ENCODE measurements at regions not wholly inside any gene's neighbourhood (a gene's known extent, or its start where the extent isn't known, plus 50 kb on each side); places are given as distances from the start of the nearest gene placed in this dataset.

DNA sequence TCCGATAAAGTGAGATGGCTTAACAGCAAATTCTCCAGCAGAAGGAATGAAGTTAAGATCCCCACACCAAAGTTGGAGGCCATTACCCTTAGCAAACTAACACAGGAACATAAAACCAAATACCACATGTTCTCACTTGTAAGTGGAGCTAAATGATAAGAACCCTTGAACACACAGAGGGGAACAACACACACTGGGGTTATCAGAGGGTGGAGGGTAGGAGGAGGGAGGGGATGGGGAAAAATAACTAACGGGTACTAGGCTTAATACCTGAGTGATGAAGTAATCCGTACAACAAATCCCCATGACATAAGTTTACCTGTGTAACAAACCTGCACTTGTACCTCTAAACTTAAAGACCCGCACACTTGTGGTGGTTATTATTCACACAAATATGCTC is 240.4 kb upstream of the NAV3 start:
- BruUV-seq (replicated peaks) = no TSS peak
- TF ChIP-seq, protein P1, sequence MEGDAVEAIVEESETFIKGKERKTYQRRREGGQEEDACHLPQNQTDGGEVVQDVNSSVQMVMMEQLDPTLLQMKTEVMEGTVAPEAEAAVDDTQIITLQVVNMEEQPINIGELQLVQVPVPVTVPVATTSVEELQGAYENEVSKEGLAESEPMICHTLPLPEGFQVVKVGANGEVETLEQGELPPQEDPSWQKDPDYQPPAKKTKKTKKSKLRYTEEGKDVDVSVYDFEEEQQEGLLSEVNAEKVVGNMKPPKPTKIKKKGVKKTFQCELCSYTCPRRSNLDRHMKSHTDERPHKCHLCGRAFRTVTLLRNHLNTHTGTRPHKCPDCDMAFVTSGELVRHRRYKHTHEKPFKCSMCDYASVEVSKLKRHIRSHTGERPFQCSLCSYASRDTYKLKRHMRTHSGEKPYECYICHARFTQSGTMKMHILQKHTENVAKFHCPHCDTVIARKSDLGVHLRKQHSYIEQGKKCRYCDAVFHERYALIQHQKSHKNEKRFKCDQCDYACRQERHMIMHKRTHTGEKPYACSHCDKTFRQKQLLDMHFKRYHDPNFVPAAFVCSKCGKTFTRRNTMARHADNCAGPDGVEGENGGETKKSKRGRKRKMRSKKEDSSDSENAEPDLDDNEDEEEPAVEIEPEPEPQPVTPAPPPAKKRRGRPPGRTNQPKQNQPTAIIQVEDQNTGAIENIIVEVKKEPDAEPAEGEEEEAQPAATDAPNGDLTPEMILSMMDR (IDR thresholded peaks at IDR 0.05; ENCODE audit: unreplicated experiment) = no peak
- no peaks in the 10 kb centered on the region for H3K4me1 Mint-ChIP-seq (ENCODE audit: low read depth, unreplicated experiment)
- no peak overlapping the region for H3K4me3 Mint-ChIP-seq (ENCODE audit: low read depth, unreplicated experiment)
- H3K9me3 Mint-ChIP-seq (ENCODE audit: low read depth, unreplicated experiment) = peaks cover 3% of the 10 kb centered on the region
- no peak for DNase-seq
- no peaks in the 10 kb centered on the region for H3K36me3 Mint-ChIP-seq (ENCODE audit: insufficient read depth, unreplicated experiment)
- H3K27me3 Mint-ChIP-seq (ENCODE audit: unreplicated experiment) = no peaks in the 10 kb centered on the region
- no peak overlapping the region for H3K27ac Mint-ChIP-seq (ENCODE audit: unreplicated experiment)
- CTCF ChIA-PET = no interaction called here
- intact Hi-C loops (cut with micrococcal nuclease; ENCODE audit: unreplicated experiment) = no loop called here

DNA sequence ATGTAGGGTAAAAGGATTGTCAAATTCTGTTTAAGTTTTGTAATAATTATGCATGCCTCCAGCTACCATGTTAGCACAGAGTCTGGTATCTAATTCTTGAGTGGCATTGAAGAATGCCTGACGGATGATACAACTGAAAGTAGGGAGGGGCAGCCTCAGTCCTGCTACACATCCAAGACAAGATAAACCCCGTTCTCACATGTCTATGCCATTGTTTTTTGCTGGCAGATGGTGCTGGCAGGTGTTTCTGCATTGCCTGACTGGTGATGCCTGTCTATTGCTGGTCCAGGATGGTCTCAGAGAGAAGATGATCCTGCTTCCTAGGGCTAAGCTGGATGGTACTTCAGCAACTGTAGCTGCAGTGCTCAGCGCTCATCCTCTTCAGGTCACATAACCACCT is 245.8 kb upstream of the NAV3 start:
- Mint-ChIP-seq H3K27me3 (ENCODE audit: unreplicated experiment) (no peaks in the 10 kb centered on the region), H3K27ac (ENCODE audit: unreplicated experiment) (no peak overlapping the region), H3K9me3 (ENCODE audit: low read depth, unreplicated experiment) (peaks cover 3% of the 10 kb centered on the region), H3K36me3 (ENCODE audit: insufficient read depth, unreplicated experiment) (no peaks in the 10 kb centered on the region), H3K4me3 (ENCODE audit: low read depth, unreplicated experiment) (no peak overlapping the region), H3K4me1 (ENCODE audit: low read depth, unreplicated experiment) (no peaks in the 10 kb centered on the region)
- no TSS peak for BruUV-seq (replicated peaks)
- TF ChIP-seq, protein P1 (IDR thresholded peaks at IDR 0.05; ENCODE audit: unreplicated experiment) = no peak
- intact Hi-C loops (cut with micrococcal nuclease; ENCODE audit: unreplicated experiment) = no loop called here
- DNase-seq = no peak
- CTCF ChIA-PET = no interaction called here

DNA sequence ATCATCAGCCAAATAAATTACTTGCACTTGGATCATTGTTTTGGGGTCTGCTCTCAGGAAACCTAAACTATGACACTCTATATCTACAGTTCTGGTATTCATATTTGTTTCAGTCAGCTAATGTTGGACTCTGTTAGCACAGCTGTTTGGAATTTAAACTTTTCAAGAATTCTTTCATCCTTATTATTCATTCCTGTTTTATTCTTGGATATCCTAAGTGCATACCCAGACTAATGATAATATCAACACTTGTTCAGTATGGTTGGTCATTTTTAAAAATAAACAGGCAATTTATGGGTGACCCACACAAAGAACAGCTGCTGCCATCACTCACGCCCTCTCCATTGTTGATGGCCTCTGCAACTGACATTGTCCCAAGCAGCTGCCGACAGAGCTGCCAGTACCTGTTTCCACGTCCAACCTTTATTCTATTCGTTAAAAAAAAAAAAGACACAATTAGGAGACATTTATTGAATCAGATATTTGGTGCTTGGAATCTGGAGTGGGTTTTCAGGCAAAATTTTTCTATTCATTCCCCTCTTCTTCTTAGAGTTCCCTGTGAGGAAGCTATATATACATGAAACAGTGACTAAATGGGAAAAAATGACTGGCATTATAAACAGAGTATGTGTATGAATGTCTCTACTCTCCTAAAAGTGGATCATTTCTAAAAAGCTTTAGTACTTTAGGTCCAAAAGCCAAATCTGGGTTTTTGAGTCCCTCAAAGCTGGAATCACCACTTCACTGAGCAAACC is 252.1 kb upstream of the NAV3 start:
- TF ChIP-seq, protein P1 (IDR thresholded peaks at IDR 0.05; ENCODE audit: unreplicated experiment) = no peak
- Mint-ChIP-seq H3K36me3 (ENCODE audit: insufficient read depth, unreplicated experiment) (no peaks in the 10 kb centered on the region), H3K9me3 (ENCODE audit: low read depth, unreplicated experiment) (no peaks in the 10 kb centered on the region), H3K4me3 (ENCODE audit: low read depth, unreplicated experiment) (no peak overlapping the region), H3K27ac (ENCODE audit: unreplicated experiment) (no peak overlapping the region), H3K27me3 (ENCODE audit: unreplicated experiment) (no peaks in the 10 kb centered on the region), H3K4me1 (ENCODE audit: low read depth, unreplicated experiment) (no peaks in the 10 kb centered on the region)
- no peak for DNase-seq
- CTCF ChIA-PET = interaction anchor here (0.7 kb wide), 1 partner anchor 98 kb away, joined by 3 read pairs; no protein-coding TSS in a partner anchor
- BruUV-seq (replicated peaks) = no TSS peak
- intact Hi-C loops (cut with micrococcal nuclease; ENCODE audit: unreplicated experiment) = no loop called here

DNA sequence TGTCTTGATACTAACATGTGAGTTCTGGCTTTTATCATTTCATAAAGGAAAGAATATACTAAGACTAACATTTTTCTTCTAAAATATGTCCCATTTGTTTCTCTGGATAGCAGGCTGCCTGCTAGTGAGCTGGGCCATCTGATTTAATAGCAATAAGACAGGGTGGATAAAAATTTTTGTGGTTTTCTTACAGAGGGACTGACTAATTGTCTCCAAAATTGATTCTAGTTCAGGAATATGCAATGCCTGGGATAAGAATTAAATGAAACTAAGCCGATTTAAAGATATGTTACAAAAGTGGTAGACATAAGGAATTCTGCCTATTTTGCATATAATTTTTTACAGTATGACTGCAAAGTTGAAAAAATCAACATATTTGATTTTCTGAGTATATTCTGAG is 252.9 kb upstream of the NAV3 start:
- H3K27me3 Mint-ChIP-seq (ENCODE audit: unreplicated experiment) = no peaks in the 10 kb centered on the region
- CTCF ChIA-PET = no interaction called here
- no peaks in the 10 kb centered on the region for H3K9me3 Mint-ChIP-seq (ENCODE audit: low read depth, unreplicated experiment)
- no TSS peak for BruUV-seq (replicated peaks)
- intact Hi-C loops (cut with micrococcal nuclease; ENCODE audit: unreplicated experiment) = no loop called here
- H3K27ac Mint-ChIP-seq (ENCODE audit: unreplicated experiment) = no peak overlapping the region
- H3K4me1 Mint-ChIP-seq (ENCODE audit: low read depth, unreplicated experiment) = no peaks in the 10 kb centered on the region
- DNase-seq = no peak
- TF ChIP-seq, protein P1 (IDR thresholded peaks at IDR 0.05; ENCODE audit: unreplicated experiment) = no peak
- H3K4me3 Mint-ChIP-seq (ENCODE audit: low read depth, unreplicated experiment) = no peak overlapping the region
- no peaks in the 10 kb centered on the region for H3K36me3 Mint-ChIP-seq (ENCODE audit: insufficient read depth, unreplicated experiment)
